HG03139 (cell line): ENCODE measurements at regions not wholly inside any gene's neighbourhood (a gene's known extent, or its start where the extent isn't known, plus 50 kb on each side); places are given as distances from the start of the nearest gene placed in this dataset.
"Not testable (repeated sequence)": the region's sequence is repeated elsewhere in the genome, so short reads cannot be mapped to it uniquely, and the experiment has no call there.

Source experiments
- ATAC-seq: cut with Tn5 transposase; IDR thresholded peaks from one replicate; pipeline ENCODE4 v1.9.1; 2021; ENCODE audit not compliant: unreplicated experiment

GRCh38 chr4:27343411-27343810 is 482.8 kb downstream of the STIM2 start:
- no peak for ATAC-seq

GRCh38 chr4:27350161-27350560 is 489.5 kb downstream of the STIM2 start:
- ATAC-seq, result no peak

- no peak for ATAC-seq
Measured at GRCh38 chr4:27357283-27357682, 496.6 kb downstream of the STIM2 start.

- no peak for ATAC-seq
Measured at GRCh38 chr4:27358269-27358668, 497.6 kb downstream of the STIM2 start.

GRCh38 chr4:27360131-27360530 is 499.5 kb downstream of the STIM2 start:
- no peak for ATAC-seq

- no peak for ATAC-seq
Measured at GRCh38 chr4:27360790-27361267, 500.2 kb downstream of the STIM2 start.

- ATAC-seq, result no peak
Measured at GRCh38 chr4:27364509-27364908, 503.9 kb downstream of the STIM2 start.

- ATAC-seq, result no peak
Measured at GRCh38 chr4:27366104-27366823, 505.6 kb downstream of the STIM2 start.

GRCh38 chr4:27368781-27369180 is 508.1 kb downstream of the STIM2 start:
- no peak for ATAC-seq

- ATAC-seq, result no peak
Measured at GRCh38 chr4:27381815-27382214, 521.2 kb downstream of the STIM2 start.

GRCh38 chr4:27387711-27388110 is 527.1 kb downstream of the STIM2 start:
- no peak for ATAC-seq

- ATAC-seq, result no peak
Measured at GRCh38 chr4:27397886-27398285, 537.2 kb downstream of the STIM2 start.

- no peak for ATAC-seq
Measured at GRCh38 chr4:27398631-27399310, 538.1 kb downstream of the STIM2 start.

- ATAC-seq, result no peak
Measured at GRCh38 chr4:27407616-27408015, 547.0 kb downstream of the STIM2 start.

- ATAC-seq, result no peak
Measured at GRCh38 chr4:27412613-27413012, 552.0 kb downstream of the STIM2 start.

GRCh38 chr4:27414887-27415731 is 554.5 kb downstream of the STIM2 start:
- no peak for ATAC-seq

- no peak for ATAC-seq
Measured at GRCh38 chr4:27428661-27429060, 568.0 kb downstream of the STIM2 start.

- no peak for ATAC-seq
Measured at GRCh38 chr4:27429364-27429871, 568.8 kb downstream of the STIM2 start.

GRCh38 chr4:27442146-27442545 is 581.5 kb downstream of the STIM2 start:
- no peak for ATAC-seq

- not testable (repeated sequence) for ATAC-seq
Measured at GRCh38 chr4:27442661-27443060, 582.0 kb downstream of the STIM2 start.

GRCh38 chr4:27463816-27464215 is 603.2 kb downstream of the STIM2 start:
- ATAC-seq, result no peak
